ENCODE measurements at regions not wholly inside any gene's neighbourhood (a gene's known extent, or its start where the extent isn't known, plus 50 kb on each side); places are given as distances from the start of the nearest gene placed in this dataset.

GRCh38 chrX:94178145-94178788 is 504.3 kb downstream of the FAM133A start:
- TF ChIP-seq CTCF (IDR thresholded peaks at IDR 0.05; ENCODE audit: low read depth, low read length, missing input control) (no peak), FOXA1 (IDR thresholded peaks at IDR 0.05) (no peak), TAF1 (conservative IDR thresholded peaks at IDR 0.05) (no peak), GABPA (IDR thresholded peaks at IDR 0.05 in 1 of 2, conservative IDR thresholded peaks at IDR 0.05 in 1 of 2) (no peak), SP1 (IDR thresholded peaks at IDR 0.05) (no peak), EGR1 (IDR thresholded peaks at IDR 0.05; ENCODE audit: low read depth in 2 of 2) (no peak)
- TF ChIP-seq, protein P1, sequence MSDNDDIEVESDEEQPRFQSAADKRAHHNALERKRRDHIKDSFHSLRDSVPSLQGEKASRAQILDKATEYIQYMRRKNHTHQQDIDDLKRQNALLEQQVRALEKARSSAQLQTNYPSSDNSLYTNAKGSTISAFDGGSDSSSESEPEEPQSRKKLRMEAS (IDR thresholded peaks at IDR 0.05), result no peak
